NB4 (cell line): ENCODE measurements at regions not wholly inside any gene's neighbourhood (a gene's known extent, or its start where the extent isn't known, plus 50 kb on each side); places are given as distances from the start of the nearest gene placed in this dataset.

ENCODE experiments used
- DNase-seq: peaks from one replicate; pipeline ENCODE4 v3.0.0; 2010; ENCODE audit warnings: low read depth
- H3K4me3 ChIP-seq: one replicate; pipeline ENCODE4 v1.5.1; 2011; ENCODE audit warnings: mild to moderate bottlenecking, low read depth, low read length, moderate library complexity
- CTCF ChIP-seq: IDR thresholded peaks from one replicate; pipeline ENCODE4 v1.5.1; 2012; ENCODE audit warnings: low read depth, low read length
- MAX ChIP-seq: IDR thresholded peaks from 2 replicates; pipeline ENCODE4 v1.6.1; 2011; ENCODE audit warnings: low read depth, low read length
- MYC ChIP-seq: IDR thresholded peaks from 2 replicates; pipeline ENCODE4 v1.6.1; 2011; ENCODE audit warnings: low read depth, low read length
- POLR2A ChIP-seq: IDR thresholded peaks from 2 replicates; pipeline ENCODE4 v1.6.1; 2011; ENCODE audit warnings: mild to moderate bottlenecking; ENCODE audit not compliant: insufficient read length; ENCODE audit errors: extremely low read depth

GRCh38 chr5:106307265-106307664 lies 1363.5 kb downstream of the EFNA5 start:
- DNase-seq = no peak
- no peak for TF ChIP-seq MYC
- no peak for TF ChIP-seq CTCF
- no peak for TF ChIP-seq POLR2A
- no peak for TF ChIP-seq MAX
- no peak overlapping the region for H3K4me3 ChIP-seq

GRCh38 chr5:106306313-106307028 lies 1364.3 kb downstream of the EFNA5 start:
- no peak for DNase-seq
- no peak overlapping the region for H3K4me3 ChIP-seq
- TF ChIP-seq CTCF (no peak), MAX (no peak), MYC (no peak), POLR2A (no peak)

GRCh38 chr5:106303911-106304310 lies 1366.8 kb downstream of the EFNA5 start:
- TF ChIP-seq MYC (no peak), MAX (no peak), POLR2A (no peak), CTCF (no peak)
- no peak overlapping the region for H3K4me3 ChIP-seq
- DNase-seq = no peak

- no peak for DNase-seq
- TF ChIP-seq MYC (no peak), POLR2A (no peak)
- no peak overlapping the region for H3K4me3 ChIP-seq
Measured at GRCh38 chr5:106292654-106293053, 1378.1 kb downstream of the EFNA5 start.

- H3K4me3 ChIP-seq = no peak overlapping the region
- TF ChIP-seq CTCF (no peak), MAX (no peak), MYC (no peak), POLR2A (no peak)
- no peak for DNase-seq
Measured at GRCh38 chr5:106290841-106291240, 1379.9 kb downstream of the EFNA5 start.

- DNase-seq = no peak
- H3K4me3 ChIP-seq = no peak overlapping the region
- no peak for TF ChIP-seq MYC
- TF ChIP-seq CTCF = no peak
- TF ChIP-seq MAX = no peak
- TF ChIP-seq POLR2A = no peak
Measured at GRCh38 chr5:106288979-106289378, 1381.8 kb downstream of the EFNA5 start.
